Kidney epithelial cell (primary cell): ENCODE measurements at regions not wholly inside any gene's neighbourhood (a gene's known extent, or its start where the extent isn't known, plus 50 kb on each side); places are given as distances from the start of the nearest gene placed in this dataset.
"Not testable (repeated sequence)": the region's sequence is repeated elsewhere in the genome, so short reads cannot be mapped to it uniquely, and the experiment has no call there.

ENCODE experiments used
- DNase-seq: peaks from one replicate; pipeline ENCODE4 v3.0.0-alpha.2; 2010; ENCODE audit warnings: low read depth
- H3K27me3 ChIP-seq: 2 replicates; pipeline ENCODE4 v1.6.0; 2011; ENCODE audit warnings: low read length; ENCODE audit not compliant: control insufficient read depth, insufficient read depth
- H3K36me3 ChIP-seq: 2 replicates; pipeline ENCODE4 v1.5.1; 2011; ENCODE audit warnings: low read length; ENCODE audit not compliant: control insufficient read depth, insufficient read depth
- H3K4me3 ChIP-seq: 2 replicates; pipeline ENCODE4 v1.5.1; 2011; ENCODE audit warnings: low read depth, mild to moderate bottlenecking, control low read depth, low read length
- TF ChIP-seq, protein P1 (sequence below): IDR thresholded peaks from 2 replicates; pipeline ENCODE4 v1.5.1; 2011; ENCODE audit warnings: mild to moderate bottlenecking, moderate library complexity, low read length, control low read depth, inconsistent platforms; ENCODE audit not compliant: insufficient read depth, poor library complexity, severe bottlenecking

DNA sequence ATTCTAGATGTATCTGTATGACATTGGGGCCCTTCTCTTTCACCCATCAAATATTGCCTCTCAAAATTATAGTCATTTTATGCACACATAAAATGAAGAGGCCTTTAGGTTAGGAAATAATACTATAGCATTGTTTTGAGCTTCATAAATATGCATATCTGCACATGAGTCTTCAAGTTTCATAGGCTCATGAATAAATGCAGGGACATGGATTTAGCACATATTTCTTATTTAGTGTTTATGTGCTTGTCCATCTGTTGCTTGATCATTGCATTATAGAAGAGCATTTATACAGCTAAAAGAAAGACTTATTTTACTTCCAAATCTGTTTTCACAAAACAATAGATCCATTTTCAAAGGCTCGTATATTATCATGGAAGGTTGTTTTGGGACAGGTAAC is 455.8 kb downstream of the EPM2A start:
- TF ChIP-seq, protein P1, sequence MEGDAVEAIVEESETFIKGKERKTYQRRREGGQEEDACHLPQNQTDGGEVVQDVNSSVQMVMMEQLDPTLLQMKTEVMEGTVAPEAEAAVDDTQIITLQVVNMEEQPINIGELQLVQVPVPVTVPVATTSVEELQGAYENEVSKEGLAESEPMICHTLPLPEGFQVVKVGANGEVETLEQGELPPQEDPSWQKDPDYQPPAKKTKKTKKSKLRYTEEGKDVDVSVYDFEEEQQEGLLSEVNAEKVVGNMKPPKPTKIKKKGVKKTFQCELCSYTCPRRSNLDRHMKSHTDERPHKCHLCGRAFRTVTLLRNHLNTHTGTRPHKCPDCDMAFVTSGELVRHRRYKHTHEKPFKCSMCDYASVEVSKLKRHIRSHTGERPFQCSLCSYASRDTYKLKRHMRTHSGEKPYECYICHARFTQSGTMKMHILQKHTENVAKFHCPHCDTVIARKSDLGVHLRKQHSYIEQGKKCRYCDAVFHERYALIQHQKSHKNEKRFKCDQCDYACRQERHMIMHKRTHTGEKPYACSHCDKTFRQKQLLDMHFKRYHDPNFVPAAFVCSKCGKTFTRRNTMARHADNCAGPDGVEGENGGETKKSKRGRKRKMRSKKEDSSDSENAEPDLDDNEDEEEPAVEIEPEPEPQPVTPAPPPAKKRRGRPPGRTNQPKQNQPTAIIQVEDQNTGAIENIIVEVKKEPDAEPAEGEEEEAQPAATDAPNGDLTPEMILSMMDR = no peak
- no peaks in the 10 kb centered on the region for H3K27me3 ChIP-seq
- H3K36me3 ChIP-seq = no peaks in the 10 kb centered on the region
- no peak overlapping the region for H3K4me3 ChIP-seq
- no peak for DNase-seq

- H3K36me3 ChIP-seq = no peaks in the 10 kb centered on the region
- no peak for DNase-seq
- no peak overlapping the region for H3K4me3 ChIP-seq
- no peaks in the 10 kb centered on the region for H3K27me3 ChIP-seq
- TF ChIP-seq, protein P1 = no peak
Measured at GRCh38 chr6:145279993-145280392, 455.3 kb downstream of the EPM2A start.

- H3K4me3 ChIP-seq, H3K36me3 ChIP-seq, DNase-seq, H3K27me3 ChIP-seq: not testable (repeated sequence)
Measured at GRCh38 chr6:145283209-145283608, 452.1 kb downstream of the EPM2A start.

DNA sequence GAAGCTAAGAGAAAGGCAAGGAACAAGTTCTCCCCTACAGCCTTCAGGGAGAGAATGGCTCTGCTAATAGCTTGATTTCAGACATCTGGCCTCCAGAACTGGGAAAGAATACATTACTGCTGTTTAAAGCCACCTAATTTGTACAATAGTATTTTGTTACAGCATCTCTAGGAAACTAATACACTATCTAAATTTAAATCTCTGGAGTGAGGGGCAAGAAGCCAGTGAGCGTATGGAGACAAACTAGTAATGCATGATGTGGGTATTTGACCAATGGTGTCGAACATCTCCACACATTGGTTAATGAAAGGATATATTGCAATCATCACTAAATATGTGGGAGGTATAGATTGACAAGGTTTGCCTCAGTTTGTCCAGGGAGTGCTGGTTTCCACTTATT is 451.5 kb downstream of the EPM2A start:
- no peaks in the 10 kb centered on the region for H3K36me3 ChIP-seq
- DNase-seq = no peak

DNA sequence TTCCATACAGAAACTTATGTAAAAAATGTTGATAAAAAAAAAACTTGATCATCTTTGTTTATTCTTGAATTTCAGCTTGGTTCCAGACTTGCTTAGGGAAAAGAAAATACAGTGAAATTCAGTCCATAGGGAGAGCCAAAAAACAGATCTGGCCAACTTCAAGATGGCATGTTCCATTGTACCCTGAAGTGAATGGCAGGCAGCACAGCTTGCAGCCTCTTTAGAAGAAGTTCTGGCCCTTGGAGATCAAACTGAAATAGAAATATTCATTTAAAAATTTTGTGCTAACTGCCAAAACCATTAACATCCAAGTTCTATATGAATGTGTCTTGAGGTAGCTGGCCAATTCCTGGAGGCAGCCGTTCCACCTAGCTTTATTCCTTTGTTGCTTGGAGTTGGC is 448.4 kb downstream of the EPM2A start:
- TF ChIP-seq, protein P1 = no peak
- Histone ChIP-seq H3K36me3 (no peaks in the 10 kb centered on the region), H3K27me3 (no peaks in the 10 kb centered on the region), H3K4me3 (no peak overlapping the region)
- no peak for DNase-seq

More for the DNA sequence above, 451.5 kb downstream of the EPM2A start:
- TF ChIP-seq, protein P1 = no peak
- Histone ChIP-seq H3K27me3 (no peaks in the 10 kb centered on the region), H3K4me3 (no peak overlapping the region)

DNA sequence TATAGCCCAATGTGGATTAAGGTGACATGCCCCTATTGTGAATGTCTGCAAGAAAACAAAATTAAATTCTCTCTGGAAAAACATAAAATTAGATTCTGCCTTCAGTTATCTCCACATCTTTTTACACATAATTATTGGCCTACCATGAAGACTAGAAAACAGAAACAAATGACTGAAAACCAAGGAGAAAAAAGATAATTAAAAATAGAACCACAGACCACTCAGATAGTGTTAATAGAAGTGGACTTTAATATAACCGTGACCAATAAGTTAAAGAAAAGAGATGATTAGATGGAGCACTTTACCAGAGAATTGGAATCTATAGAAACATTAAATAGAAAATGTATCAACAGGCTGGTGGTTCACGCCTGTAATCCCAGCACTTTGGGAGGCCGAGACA is 445.7 kb downstream of the EPM2A start:
- TF ChIP-seq, protein P1 = no peak
- H3K4me3 ChIP-seq = no peak overlapping the region
- DNase-seq = no peak
- H3K36me3 ChIP-seq = no peaks in the 10 kb centered on the region
- H3K27me3 ChIP-seq = no peaks in the 10 kb centered on the region
